OCI-LY1 (cell line): ENCODE measurements at regions not wholly inside any gene's neighbourhood (a gene's known extent, or its start where the extent isn't known, plus 50 kb on each side); places are given as distances from the start of the nearest gene placed in this dataset.

Source experiments
- EZH2 ChIP-seq: fragments of 200-600 bp; sonication (generic), shearing (Covaris generic); IDR thresholded peaks from 2 replicates; pipeline ENCODE4 v1.8.0; 2017; ENCODE audit warnings: borderline replicate concordance, mixed run types, mild to moderate bottlenecking, antibody characterized with exemption, low read length, moderate library complexity, mixed read lengths
- TF ChIP-seq, protein P1 (sequence below): fragments of 200-600 bp; sonication (generic), shearing (Covaris generic); IDR thresholded peaks from 2 replicates; pipeline ENCODE4 v1.5.1; 2017; ENCODE audit warnings: mild to moderate bottlenecking, antibody characterized with exemption, low read length, moderate library complexity, mixed read lengths

DNA sequence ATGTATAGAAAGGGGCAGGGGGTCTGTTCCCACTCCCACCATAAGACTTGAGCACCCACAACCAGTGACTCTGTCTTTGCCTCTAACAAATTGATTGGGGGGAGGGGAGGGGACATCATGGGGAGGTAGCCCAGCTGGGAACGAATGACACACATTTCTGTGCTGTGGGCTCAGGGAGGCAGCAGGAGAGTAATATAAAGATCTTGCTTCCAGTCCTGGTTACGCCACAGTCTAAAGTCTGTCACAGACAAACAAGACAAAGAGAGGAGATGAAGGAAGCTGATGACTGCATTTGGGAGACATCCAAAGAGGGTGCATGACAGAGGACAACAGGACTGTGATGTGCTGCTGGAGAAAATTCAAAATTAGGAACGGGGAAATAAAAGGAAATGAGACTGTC is 153.9 kb downstream of the ACTR3B start:
- TF ChIP-seq, protein P1, sequence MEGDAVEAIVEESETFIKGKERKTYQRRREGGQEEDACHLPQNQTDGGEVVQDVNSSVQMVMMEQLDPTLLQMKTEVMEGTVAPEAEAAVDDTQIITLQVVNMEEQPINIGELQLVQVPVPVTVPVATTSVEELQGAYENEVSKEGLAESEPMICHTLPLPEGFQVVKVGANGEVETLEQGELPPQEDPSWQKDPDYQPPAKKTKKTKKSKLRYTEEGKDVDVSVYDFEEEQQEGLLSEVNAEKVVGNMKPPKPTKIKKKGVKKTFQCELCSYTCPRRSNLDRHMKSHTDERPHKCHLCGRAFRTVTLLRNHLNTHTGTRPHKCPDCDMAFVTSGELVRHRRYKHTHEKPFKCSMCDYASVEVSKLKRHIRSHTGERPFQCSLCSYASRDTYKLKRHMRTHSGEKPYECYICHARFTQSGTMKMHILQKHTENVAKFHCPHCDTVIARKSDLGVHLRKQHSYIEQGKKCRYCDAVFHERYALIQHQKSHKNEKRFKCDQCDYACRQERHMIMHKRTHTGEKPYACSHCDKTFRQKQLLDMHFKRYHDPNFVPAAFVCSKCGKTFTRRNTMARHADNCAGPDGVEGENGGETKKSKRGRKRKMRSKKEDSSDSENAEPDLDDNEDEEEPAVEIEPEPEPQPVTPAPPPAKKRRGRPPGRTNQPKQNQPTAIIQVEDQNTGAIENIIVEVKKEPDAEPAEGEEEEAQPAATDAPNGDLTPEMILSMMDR, result no peak
- TF ChIP-seq EZH2, result no peak
